SU-DHL-6 (cell line): ENCODE measurements at regions not wholly inside any gene's neighbourhood (a gene's known extent, or its start where the extent isn't known, plus 50 kb on each side); places are given as distances from the start of the nearest gene placed in this dataset.

Experiments
- H2AFZ ChIP-seq: fragments of 200-600 bp; sonication (generic); 2 replicates; pipeline ENCODE4 v1.6.1; 2014; ENCODE audit warnings: low read depth, mild to moderate bottlenecking, moderate library complexity, mixed read lengths, antibody characterized with exemption, low read length; ENCODE audit not compliant: severe bottlenecking
- H3F3A ChIP-seq: fragments of 200-600 bp; shearing (Covaris generic); 2 replicates; pipeline ENCODE4 v1.6.0; 2016; ENCODE audit warnings: antibody characterized with exemption, mild to moderate bottlenecking; ENCODE audit not compliant: insufficient read depth
- H3K27ac ChIP-seq: fragments of 200-600 bp; sonication (generic); 2 replicates; pipeline ENCODE4 v1.5.1; 2016; ENCODE audit warnings: low read depth, mild to moderate bottlenecking, low read length, moderate library complexity, mixed read lengths
- H3K27me3 ChIP-seq: fragments of 200-600 bp; sonication (generic), shearing (Covaris generic); 2 replicates; pipeline ENCODE4 v1.6.0; 2014; ENCODE audit warnings: mild to moderate bottlenecking, low read length
- H3K36me3 ChIP-seq: fragments of 200-600 bp; sonication (generic); 2 replicates; pipeline ENCODE4 v1.6.1; 2014; ENCODE audit warnings: mild to moderate bottlenecking, low read length, mixed read lengths
- H3K4me2 ChIP-seq: fragments of 300-600, 200-600 bp; shearing (Covaris generic), sonication (generic); 2 replicates; pipeline ENCODE4 v1.6.0; 2014; ENCODE audit warnings: low read length, low read depth, mild to moderate bottlenecking; ENCODE audit not compliant: poor library complexity, severe bottlenecking
- H3K4me3 ChIP-seq: fragments of 200-600 bp; sonication (generic); 2 replicates; pipeline ENCODE4 v1.5.1; 2014; ENCODE audit warnings: antibody characterized with exemption, low read length, mild to moderate bottlenecking, mixed read lengths; ENCODE audit not compliant: insufficient read depth, poor library complexity, severe bottlenecking
- H3K79me2 ChIP-seq: fragments of 200-600 bp; sonication (generic); 2 replicates; pipeline ENCODE4 v1.6.1; 2014; ENCODE audit warnings: mild to moderate bottlenecking, low read length, moderate library complexity; ENCODE audit not compliant: insufficient read depth
- H3K9ac ChIP-seq: fragments of 200-600 bp; sonication (generic); 2 replicates; pipeline ENCODE4 v1.7.0; 2014; ENCODE audit warnings: mild to moderate bottlenecking, low read length
- H3K9me2 ChIP-seq: fragments of 200-600 bp; sonication (generic); replicated peaks from 2 replicates; pipeline ENCODE4 v1.6.1; 2014; ENCODE audit warnings: low read length; ENCODE audit not compliant: insufficient read depth
- H3K9me3 ChIP-seq: fragments of 200-600 bp; sonication (generic); 2 replicates; pipeline ENCODE4 v1.6.1; 2014; ENCODE audit warnings: low read length, mixed read lengths; ENCODE audit not compliant: insufficient read depth
- H4K20me1 ChIP-seq: fragments of 200-600 bp; sonication (generic); 2 replicates; pipeline ENCODE4 v1.6.1; 2014; ENCODE audit warnings: low read depth, mild to moderate bottlenecking, antibody characterized with exemption, low read length, moderate library complexity, mixed read lengths
- EZH2phosphoT487 ChIP-seq: fragments of 200-600 bp; sonication (generic), shearing (Covaris generic); conservative IDR thresholded peaks from 2 replicates; pipeline ENCODE4 v1.6.1; 2018; ENCODE audit warnings: mild to moderate bottlenecking, antibody characterized with exemption, low read length, moderate library complexity, mixed read lengths
- TF ChIP-seq, protein P1 (sequence below): fragments of 200-600 bp; sonication (generic); IDR thresholded peaks from one replicate; pipeline ENCODE4 v1.5.1; 2017; ENCODE audit warnings: antibody characterized with exemption, mild to moderate bottlenecking, low read length, moderate library complexity; ENCODE audit not compliant: insufficient read depth, poor library complexity, severe bottlenecking

DNA sequence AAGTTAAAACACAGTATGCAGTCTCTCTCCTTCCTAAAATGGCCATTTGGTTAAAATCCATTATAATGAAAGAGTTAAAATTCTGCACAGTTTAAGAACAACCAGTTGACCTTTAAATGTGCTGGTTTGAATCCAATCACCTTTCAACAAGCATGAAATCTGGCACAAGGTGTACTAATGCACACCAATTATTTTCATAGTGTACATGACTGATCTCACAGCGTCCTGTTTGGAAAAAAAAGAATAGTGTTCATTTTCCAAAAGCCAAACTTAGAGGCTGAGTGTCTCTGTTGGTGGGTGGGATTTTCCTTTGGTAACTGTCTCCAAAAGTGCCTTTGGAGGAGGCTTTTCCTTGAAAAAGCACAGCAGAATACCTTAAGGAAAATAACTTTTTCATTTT, 180.6 kb downstream of the DEPDC1B start:
- Histone ChIP-seq H3K9me2 (no peaks in the 10 kb centered on the region), H3K36me3 (no peaks in the 10 kb centered on the region), H3K9me3 (no peaks in the 10 kb centered on the region), H3K27me3 (no peaks in the 10 kb centered on the region), H3K4me3 (no peak overlapping the region), H3K4me2 (peak overlapping the region; percentile 9), H3F3A (no peaks in the 10 kb centered on the region), H3K79me2 (no peaks in the 10 kb centered on the region), H4K20me1 (no peaks in the 10 kb centered on the region), H3K27ac (no peak overlapping the region), H2AFZ (no peak overlapping the region), H3K9ac (no peak overlapping the region)
- no peak for TF ChIP-seq EZH2phosphoT487
- TF ChIP-seq, protein P1, sequence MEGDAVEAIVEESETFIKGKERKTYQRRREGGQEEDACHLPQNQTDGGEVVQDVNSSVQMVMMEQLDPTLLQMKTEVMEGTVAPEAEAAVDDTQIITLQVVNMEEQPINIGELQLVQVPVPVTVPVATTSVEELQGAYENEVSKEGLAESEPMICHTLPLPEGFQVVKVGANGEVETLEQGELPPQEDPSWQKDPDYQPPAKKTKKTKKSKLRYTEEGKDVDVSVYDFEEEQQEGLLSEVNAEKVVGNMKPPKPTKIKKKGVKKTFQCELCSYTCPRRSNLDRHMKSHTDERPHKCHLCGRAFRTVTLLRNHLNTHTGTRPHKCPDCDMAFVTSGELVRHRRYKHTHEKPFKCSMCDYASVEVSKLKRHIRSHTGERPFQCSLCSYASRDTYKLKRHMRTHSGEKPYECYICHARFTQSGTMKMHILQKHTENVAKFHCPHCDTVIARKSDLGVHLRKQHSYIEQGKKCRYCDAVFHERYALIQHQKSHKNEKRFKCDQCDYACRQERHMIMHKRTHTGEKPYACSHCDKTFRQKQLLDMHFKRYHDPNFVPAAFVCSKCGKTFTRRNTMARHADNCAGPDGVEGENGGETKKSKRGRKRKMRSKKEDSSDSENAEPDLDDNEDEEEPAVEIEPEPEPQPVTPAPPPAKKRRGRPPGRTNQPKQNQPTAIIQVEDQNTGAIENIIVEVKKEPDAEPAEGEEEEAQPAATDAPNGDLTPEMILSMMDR: no peak

DNA sequence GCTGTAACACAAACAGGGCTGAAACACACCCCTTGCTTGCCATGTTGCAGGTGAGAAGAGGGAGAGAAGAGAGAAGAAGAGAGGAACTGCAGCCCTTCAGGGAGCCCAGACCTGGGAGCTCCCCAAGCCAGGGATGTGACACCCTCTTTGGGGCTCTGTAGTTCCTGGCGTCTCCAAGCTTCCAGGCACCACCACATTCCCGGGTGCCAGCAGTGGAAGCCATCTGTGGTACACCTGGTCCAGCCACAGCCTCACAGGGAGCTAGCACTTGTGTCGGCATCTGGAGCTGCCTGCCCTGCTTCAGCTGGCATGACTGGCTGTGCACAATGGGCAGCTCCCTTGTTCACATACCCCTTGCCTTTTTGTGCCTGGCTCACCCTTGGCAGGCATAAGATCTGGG, 182.1 kb downstream of the DEPDC1B start:
- H3K27ac ChIP-seq: no peak overlapping the region
- no peaks in the 10 kb centered on the region for H3K79me2 ChIP-seq
- H2AFZ ChIP-seq: no peak overlapping the region
- no peak overlapping the region for H3K4me3 ChIP-seq
- no peak overlapping the region for H3K9ac ChIP-seq
- no peaks in the 10 kb centered on the region for H4K20me1 ChIP-seq
- no peaks in the 10 kb centered on the region for H3K27me3 ChIP-seq
- TF ChIP-seq, protein P1: no peak
- no peaks in the 10 kb centered on the region for H3K9me3 ChIP-seq
- no peaks in the 10 kb centered on the region for H3K9me2 ChIP-seq
- no peak overlapping the region for H3K4me2 ChIP-seq
- no peaks in the 10 kb centered on the region for H3F3A ChIP-seq
- no peaks in the 10 kb centered on the region for H3K36me3 ChIP-seq

DNA sequence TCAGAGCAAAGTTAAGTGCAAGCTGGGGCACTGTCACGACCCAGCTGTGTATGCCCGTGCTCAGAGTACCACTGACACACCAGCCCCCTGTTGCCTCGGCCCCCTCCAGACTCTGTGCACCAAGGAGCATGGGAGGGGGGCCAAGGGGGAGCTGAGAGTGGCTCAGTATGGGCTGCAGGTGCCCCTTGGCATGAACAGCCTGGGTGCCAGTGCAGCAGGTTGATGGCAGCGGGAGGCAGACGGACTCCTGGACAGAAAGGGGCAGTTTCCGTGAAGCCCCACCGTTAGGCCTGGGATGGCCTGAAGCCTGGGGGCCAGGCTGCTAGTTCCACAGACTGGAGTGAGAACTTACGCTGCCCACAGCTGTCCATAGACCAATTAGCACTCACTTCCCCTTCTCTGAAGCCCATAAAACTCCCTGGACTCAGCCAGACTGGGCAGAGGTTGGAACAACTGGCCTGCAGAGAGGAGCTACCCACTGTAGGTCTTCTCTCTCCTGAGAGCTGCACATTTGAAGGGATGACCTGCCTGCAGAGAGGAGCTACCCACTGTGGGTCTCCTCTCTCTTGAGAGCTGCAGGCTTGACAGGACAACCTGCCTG, 182.8 kb downstream of the DEPDC1B start:
- Histone ChIP-seq H3K9me2 (no peaks in the 10 kb centered on the region), H2AFZ (no peak overlapping the region), H3K4me3 (no peak overlapping the region), H3K9me3 (no peaks in the 10 kb centered on the region), H3K79me2 (no peaks in the 10 kb centered on the region), H3K9ac (no peak overlapping the region), H4K20me1 (no peaks in the 10 kb centered on the region), H3F3A (no peaks in the 10 kb centered on the region), H3K27ac (no peak overlapping the region), H3K27me3 (no peaks in the 10 kb centered on the region), H3K4me2 (no peak overlapping the region), H3K36me3 (no peaks in the 10 kb centered on the region)
- TF ChIP-seq, protein P1: no peak
- TF ChIP-seq EZH2phosphoT487: no peak
